ENCODE measurements at regions not wholly inside any gene's neighbourhood (a gene's known extent, or its start where the extent isn't known, plus 50 kb on each side); places are given as distances from the start of the nearest gene placed in this dataset.

DNA sequence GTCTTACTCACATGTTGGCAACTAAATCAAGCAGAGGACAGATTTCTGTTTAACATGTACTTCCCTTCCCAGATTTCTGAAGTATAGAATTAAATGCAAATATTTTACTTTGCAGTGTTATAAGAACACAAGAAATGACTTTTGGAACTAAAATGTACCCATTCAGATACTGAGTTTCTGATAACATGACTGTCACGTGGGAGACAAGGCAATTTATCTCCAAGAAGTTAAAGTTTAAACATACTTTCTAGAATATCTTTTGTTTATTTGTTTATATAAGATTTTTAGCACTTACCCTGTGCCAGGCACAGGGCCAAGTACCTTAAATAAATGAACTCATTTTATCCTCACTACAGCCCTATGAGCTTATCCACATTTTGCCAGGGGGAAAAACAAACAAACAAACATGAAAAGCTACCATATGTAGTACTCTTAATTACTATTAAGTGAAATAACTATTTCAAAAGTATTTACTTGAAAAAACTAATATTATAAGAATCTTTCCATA lies 807.1 kb upstream of the KCND2 start:
- TF ChIP-seq, protein P1, sequence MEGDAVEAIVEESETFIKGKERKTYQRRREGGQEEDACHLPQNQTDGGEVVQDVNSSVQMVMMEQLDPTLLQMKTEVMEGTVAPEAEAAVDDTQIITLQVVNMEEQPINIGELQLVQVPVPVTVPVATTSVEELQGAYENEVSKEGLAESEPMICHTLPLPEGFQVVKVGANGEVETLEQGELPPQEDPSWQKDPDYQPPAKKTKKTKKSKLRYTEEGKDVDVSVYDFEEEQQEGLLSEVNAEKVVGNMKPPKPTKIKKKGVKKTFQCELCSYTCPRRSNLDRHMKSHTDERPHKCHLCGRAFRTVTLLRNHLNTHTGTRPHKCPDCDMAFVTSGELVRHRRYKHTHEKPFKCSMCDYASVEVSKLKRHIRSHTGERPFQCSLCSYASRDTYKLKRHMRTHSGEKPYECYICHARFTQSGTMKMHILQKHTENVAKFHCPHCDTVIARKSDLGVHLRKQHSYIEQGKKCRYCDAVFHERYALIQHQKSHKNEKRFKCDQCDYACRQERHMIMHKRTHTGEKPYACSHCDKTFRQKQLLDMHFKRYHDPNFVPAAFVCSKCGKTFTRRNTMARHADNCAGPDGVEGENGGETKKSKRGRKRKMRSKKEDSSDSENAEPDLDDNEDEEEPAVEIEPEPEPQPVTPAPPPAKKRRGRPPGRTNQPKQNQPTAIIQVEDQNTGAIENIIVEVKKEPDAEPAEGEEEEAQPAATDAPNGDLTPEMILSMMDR (conservative IDR thresholded peaks at IDR 0.05; ENCODE audit: low read length), result no peak
- TF ChIP-seq EZH2phosphoT487 (IDR thresholded peaks at IDR 0.05; ENCODE audit: borderline replicate concordance), result no peak
- Histone ChIP-seq H3K9me2 (replicated peaks; ENCODE audit: low read depth, low read length) (no peaks in the 10 kb centered on the region), H3K79me2 (ENCODE audit: insufficient read depth, low read length) (no peaks in the 10 kb centered on the region)

DNA sequence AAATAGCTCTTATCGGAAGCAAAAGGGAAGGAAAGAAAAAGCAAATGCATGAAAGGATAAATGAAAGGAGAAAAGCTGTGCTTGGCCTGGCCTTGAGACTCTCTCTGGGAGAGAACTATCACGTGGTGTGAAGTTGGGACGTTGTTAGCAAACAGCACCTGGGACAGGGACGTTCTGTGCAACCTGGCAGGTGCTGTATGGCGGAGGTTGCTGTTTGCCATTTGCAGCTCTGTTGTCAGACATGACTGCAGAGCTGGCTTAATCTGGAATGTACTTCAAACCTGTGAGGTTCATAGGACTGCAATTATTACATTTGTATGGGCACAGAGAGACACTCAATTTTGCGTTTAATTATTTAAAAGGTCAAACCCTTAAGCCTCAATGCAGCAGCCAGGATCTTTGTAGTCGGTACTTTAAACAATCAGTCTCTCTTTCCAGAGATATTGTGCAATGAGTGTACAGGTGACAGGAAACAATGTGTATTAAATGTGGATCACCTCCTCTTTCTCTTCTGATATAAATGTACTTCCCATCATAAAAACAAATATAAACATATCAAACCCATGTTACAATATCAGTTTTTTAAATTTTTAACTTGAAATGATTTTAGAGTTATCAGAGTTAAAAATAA lies 800.5 kb upstream of the KCND2 start:
- Histone ChIP-seq H3K79me2 (ENCODE audit: insufficient read depth, low read length) (no peaks in the 10 kb centered on the region), H3K4me1 (ENCODE audit: insufficient read depth, low read length, poor library complexity, severe bottlenecking) (no peaks in the 10 kb centered on the region), H3K4me2 (ENCODE audit: low read depth, low read length, poor library complexity, severe bottlenecking) (no peak overlapping the region), H3K27me3 (ENCODE audit: insufficient read depth, low read length, poor library complexity, severe bottlenecking) (no peaks in the 10 kb centered on the region), H3F3A (ENCODE audit: low read depth) (no peaks in the 10 kb centered on the region), H2AFZ (ENCODE audit: low read length) (no peak overlapping the region), H3K9me2 (replicated peaks; ENCODE audit: low read depth, low read length) (no peaks in the 10 kb centered on the region), H4K20me1 (ENCODE audit: insufficient read depth, low read length, poor library complexity, severe bottlenecking) (no peaks in the 10 kb centered on the region), H3K9me3 (ENCODE audit: insufficient read depth, low read depth, low read length) (no peaks in the 10 kb centered on the region), H3K36me3 (ENCODE audit: insufficient read depth, low read length) (no peaks in the 10 kb centered on the region), H3K4me3 (ENCODE audit: low read length, poor library complexity, severe bottlenecking) (no peak overlapping the region), H3K9ac (ENCODE audit: low read depth, low read length, poor library complexity, severe bottlenecking) (no peak overlapping the region)
- TF ChIP-seq, protein P1 (conservative IDR thresholded peaks at IDR 0.05; ENCODE audit: low read length), result no peak
- TF ChIP-seq EZH2phosphoT487 (IDR thresholded peaks at IDR 0.05; ENCODE audit: borderline replicate concordance), result no peak

More for the DNA sequence above, 807.1 kb upstream of the KCND2 start:
- H3K4me3 ChIP-seq (ENCODE audit: low read length, poor library complexity, severe bottlenecking), result no peak overlapping the region
- H3K4me2 ChIP-seq (ENCODE audit: low read depth, low read length, poor library complexity, severe bottlenecking), result no peak overlapping the region
- H3K4me1 ChIP-seq (ENCODE audit: insufficient read depth, low read length, poor library complexity, severe bottlenecking), result no peaks in the 10 kb centered on the region
- H3K9me3 ChIP-seq (ENCODE audit: insufficient read depth, low read depth, low read length), result no peaks in the 10 kb centered on the region
- H3K9ac ChIP-seq (ENCODE audit: low read depth, low read length, poor library complexity, severe bottlenecking), result no peak overlapping the region
- H3K36me3 ChIP-seq (ENCODE audit: insufficient read depth, low read length), result no peaks in the 10 kb centered on the region
- H2AFZ ChIP-seq (ENCODE audit: low read length), result no peak overlapping the region
- H3F3A ChIP-seq (ENCODE audit: low read depth), result no peaks in the 10 kb centered on the region
- no peaks in the 10 kb centered on the region for H4K20me1 ChIP-seq (ENCODE audit: insufficient read depth, low read length, poor library complexity, severe bottlenecking)
- no peaks in the 10 kb centered on the region for H3K27me3 ChIP-seq (ENCODE audit: insufficient read depth, low read length, poor library complexity, severe bottlenecking)

DNA sequence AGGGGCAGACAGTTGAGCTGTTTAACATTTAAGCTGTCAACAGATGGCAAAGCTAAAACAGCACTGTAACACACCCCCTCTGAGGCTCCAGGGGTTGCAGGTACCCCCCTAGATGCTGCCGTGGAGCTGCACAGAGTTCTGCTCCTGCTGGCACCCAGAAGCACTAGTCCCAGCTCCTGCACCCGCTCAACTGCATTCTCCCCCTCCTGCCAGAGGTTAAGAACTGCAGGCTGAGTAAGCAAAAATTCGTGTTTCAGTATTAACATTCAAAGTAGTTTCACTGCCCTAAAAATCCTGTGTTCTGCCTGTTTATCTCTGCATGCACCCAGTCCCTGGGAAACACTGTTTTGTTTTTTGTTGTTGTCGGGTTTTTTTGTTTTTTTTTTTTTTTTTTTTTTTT lies 790.8 kb upstream of the KCND2 start:
- no peaks in the 10 kb centered on the region for H3K9me3 ChIP-seq (ENCODE audit: insufficient read depth, low read depth, low read length)
- H3K4me2 ChIP-seq (ENCODE audit: low read depth, low read length, poor library complexity, severe bottlenecking), result no peak overlapping the region
- H3K4me3 ChIP-seq (ENCODE audit: low read length, poor library complexity, severe bottlenecking), result no peak overlapping the region
- no peaks in the 10 kb centered on the region for H3K9me2 ChIP-seq (replicated peaks; ENCODE audit: low read depth, low read length)
- TF ChIP-seq, protein P1 (conservative IDR thresholded peaks at IDR 0.05; ENCODE audit: low read length), result peak; percentile 39; the same call in 1 of the 2 replicates
- TF ChIP-seq EZH2phosphoT487 (IDR thresholded peaks at IDR 0.05; ENCODE audit: borderline replicate concordance), result no peak
- H2AFZ ChIP-seq (ENCODE audit: low read length), result no peak overlapping the region; the same call in 1 of the 2 replicates
- no peaks in the 10 kb centered on the region for H4K20me1 ChIP-seq (ENCODE audit: insufficient read depth, low read length, poor library complexity, severe bottlenecking)
- H3F3A ChIP-seq (ENCODE audit: low read depth), result no peaks in the 10 kb centered on the region
- H3K79me2 ChIP-seq (ENCODE audit: insufficient read depth, low read length), result no peaks in the 10 kb centered on the region
- no peak overlapping the region for H3K9ac ChIP-seq (ENCODE audit: low read depth, low read length, poor library complexity, severe bottlenecking)
- H3K36me3 ChIP-seq (ENCODE audit: insufficient read depth, low read length), result no peaks in the 10 kb centered on the region
- H3K4me1 ChIP-seq (ENCODE audit: insufficient read depth, low read length, poor library complexity, severe bottlenecking), result no peaks in the 10 kb centered on the region
- H3K27me3 ChIP-seq (ENCODE audit: insufficient read depth, low read length, poor library complexity, severe bottlenecking), result no peaks in the 10 kb centered on the region

Data from Loucy (cell line).